WTC11 (cell line): ENCODE measurements at regions not wholly inside any gene's neighbourhood (a gene's known extent, or its start where the extent isn't known, plus 50 kb on each side); places are given as distances from the start of the nearest gene placed in this dataset.

Source experiments
- ATAC-seq: fragments of 200-7000 bp; cut with Tn5 transposase; 2 replicates; pipeline ENCODE4 v1.10.0; 2021; ENCODE audit warnings: mild to moderate bottlenecking, moderate library complexity
- CTCF ChIA-PET: fragments of 300-600 bp; sonication (Branson Sonifier 250); formaldehyde crosslinking; loops from one replicate; lab custom pipeline; 2021; ENCODE audit warnings: antibody characterized with exemption; lab: Charles Lee
- POLR2A ChIA-PET: fragments of 350-600 bp; sonication (Branson Sonifier 250); formaldehyde crosslinking; loops from one replicate; lab custom pipeline; 2021; ENCODE audit warnings: antibody characterized with exemption; lab: Charles Lee
- DNase-seq: peaks from one replicate; pipeline ENCODE4 v3.0.0; 2021; ENCODE audit warnings: low spot score
- H3K27ac Mint-ChIP-seq: 2 replicates; pipeline ENCODE4 v1.8.0; 2021; ENCODE audit warnings: mixed read lengths
- H3K27me3 Mint-ChIP-seq: 2 replicates; pipeline ENCODE4 v1.8.0; 2021; ENCODE audit warnings: low read depth, mild to moderate bottlenecking, moderate library complexity, mixed read lengths
- H3K36me3 Mint-ChIP-seq: 2 replicates; pipeline ENCODE4 v1.8.0; 2021; ENCODE audit warnings: mixed read lengths
- H3K4me1 Mint-ChIP-seq: 2 replicates; pipeline ENCODE4 v1.8.0; 2022; ENCODE audit warnings: mixed read lengths
- H3K4me3 Mint-ChIP-seq: 2 replicates; pipeline ENCODE4 v1.8.0; 2021; ENCODE audit warnings: mild to moderate bottlenecking, moderate library complexity, mixed read lengths
- H3K9me3 Mint-ChIP-seq: 2 replicates; pipeline ENCODE4 v1.8.0; 2021; ENCODE audit warnings: mixed read lengths
- CREM ChIP-seq: sonication (generic); formaldehyde crosslinking; IDR thresholded peaks from 2 replicates; pipeline ENCODE4 v1.8.1; 2022; ENCODE audit warnings: mild to moderate bottlenecking, missing genetic modification reagents, moderate library complexity
- FOXJ3 ChIP-seq: sonication (generic); formaldehyde crosslinking; IDR thresholded peaks from 2 replicates; pipeline ENCODE4 v1.9.0; 2021; ENCODE audit warnings: missing genetic modification reagents, mild to moderate bottlenecking, borderline replicate concordance
- JAZF1 ChIP-seq: fragments of 250-450 bp; sonication (Bioruptor Pico); IDR thresholded peaks from 2 replicates; pipeline ENCODE4 v1.9.0; 2021; ENCODE audit warnings: moderate library complexity, mild to moderate bottlenecking, inconsistent platforms
- NFYB ChIP-seq: sonication (generic); formaldehyde crosslinking; conservative IDR thresholded peaks from 2 replicates; pipeline ENCODE4 v1.8.0; 2022; ENCODE audit warnings: low read depth, missing genetic modification reagents
- RORB ChIP-seq: fragments of 250-450 bp; sonication (Bioruptor Pico); IDR thresholded peaks from 2 replicates; pipeline ENCODE4 v1.9.0; 2021; ENCODE audit warnings: mild to moderate bottlenecking
- ZNF317 ChIP-seq: sonication (generic); formaldehyde crosslinking; IDR thresholded peaks from 2 replicates; pipeline ENCODE4 v1.8.1; 2023; ENCODE audit warnings: low read depth, mild to moderate bottlenecking, moderate library complexity, missing genetic modification reagents, borderline replicate concordance
- ZNF396 ChIP-seq: fragments of 250-450 bp; sonication (Bioruptor Pico); IDR thresholded peaks from 2 replicates; pipeline ENCODE4 v1.8.0; 2021; ENCODE audit warnings: mild to moderate bottlenecking, moderate library complexity, borderline replicate concordance
- TF ChIP-seq, protein P1 (sequence below): fragments of 250-450 bp; sonication (Bioruptor Pico); IDR thresholded peaks from 2 replicates; pipeline ENCODE4 v1.9.0; 2021; ENCODE audit warnings: mild to moderate bottlenecking
- TF ChIP-seq, protein P2 (sequence below): fragments of 200-600 bp; IDR thresholded peaks from 2 replicates; pipeline ENCODE4 v1.8.0; 2022; ENCODE audit warnings: antibody characterized with exemption
- TF ChIP-seq, protein P3 (sequence below): sonication (generic); formaldehyde crosslinking; IDR thresholded peaks from 2 replicates; pipeline ENCODE4 v1.8.0; 2023; ENCODE audit warnings: missing genetic modification reagents, mild to moderate bottlenecking, borderline replicate concordance
- TF ChIP-seq, protein P4 (sequence below): sonication (generic); formaldehyde crosslinking; IDR thresholded peaks from 2 replicates; pipeline ENCODE4 v1.8.1; 2022; ENCODE audit warnings: mild to moderate bottlenecking, moderate library complexity, missing genetic modification reagents
- TF ChIP-seq, protein P5 (sequence below): sonication (generic); formaldehyde crosslinking; IDR thresholded peaks from 2 replicates; pipeline ENCODE4 v1.8.1; 2023; ENCODE audit warnings: mild to moderate bottlenecking, missing genetic modification reagents, borderline replicate concordance
- TF ChIP-seq, protein P6 (sequence below): fragments of 250-450 bp; sonication (Bioruptor Pico); IDR thresholded peaks from 2 replicates; pipeline ENCODE4 v1.9.0; 2021; ENCODE audit warnings: mild to moderate bottlenecking

DNA sequence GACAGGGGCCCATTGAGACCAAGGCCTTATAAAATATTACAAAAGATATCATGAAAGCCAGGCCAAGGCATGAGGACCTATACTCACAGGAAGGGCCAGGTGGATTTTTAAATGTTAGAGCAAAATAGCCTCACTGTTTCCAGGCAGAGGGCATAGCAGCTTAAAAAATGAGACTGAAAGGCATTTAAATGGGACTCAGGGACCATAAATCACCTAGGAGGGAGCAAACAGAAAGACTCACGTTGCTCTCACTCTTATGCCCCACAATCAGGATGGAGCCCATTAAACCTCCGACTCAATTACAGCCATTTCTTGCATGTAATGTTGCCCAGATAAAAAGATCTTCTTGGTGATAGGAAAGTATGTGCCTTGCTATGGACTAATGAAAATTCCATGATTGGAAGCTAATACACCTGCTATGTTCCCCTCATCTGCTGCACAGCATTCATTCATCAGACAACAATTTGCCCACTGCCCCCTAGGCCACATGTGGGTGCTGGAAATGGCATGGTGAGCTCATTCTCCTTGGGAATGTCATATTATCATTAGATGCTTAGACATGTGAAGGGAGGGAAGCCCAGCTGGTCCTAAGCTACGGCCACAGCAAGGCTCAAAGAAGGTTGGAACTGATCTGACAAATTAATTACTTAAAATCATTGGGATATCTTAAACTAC, 128.6 kb upstream of the GRIA1 start:
- ATAC-seq (no peak), DNase-seq (no peak)
- no peaks in the 10 kb centered on the region for H3K36me3 Mint-ChIP-seq
- H3K4me3 Mint-ChIP-seq, result no peak overlapping the region
- H3K4me1 Mint-ChIP-seq, result peaks cover 12% of the 10 kb centered on the region
- CTCF ChIA-PET, result no interaction called here
- no peak for TF ChIP-seq ZNF317 (CRISPR knock-in tag)
- TF ChIP-seq, protein P1, sequence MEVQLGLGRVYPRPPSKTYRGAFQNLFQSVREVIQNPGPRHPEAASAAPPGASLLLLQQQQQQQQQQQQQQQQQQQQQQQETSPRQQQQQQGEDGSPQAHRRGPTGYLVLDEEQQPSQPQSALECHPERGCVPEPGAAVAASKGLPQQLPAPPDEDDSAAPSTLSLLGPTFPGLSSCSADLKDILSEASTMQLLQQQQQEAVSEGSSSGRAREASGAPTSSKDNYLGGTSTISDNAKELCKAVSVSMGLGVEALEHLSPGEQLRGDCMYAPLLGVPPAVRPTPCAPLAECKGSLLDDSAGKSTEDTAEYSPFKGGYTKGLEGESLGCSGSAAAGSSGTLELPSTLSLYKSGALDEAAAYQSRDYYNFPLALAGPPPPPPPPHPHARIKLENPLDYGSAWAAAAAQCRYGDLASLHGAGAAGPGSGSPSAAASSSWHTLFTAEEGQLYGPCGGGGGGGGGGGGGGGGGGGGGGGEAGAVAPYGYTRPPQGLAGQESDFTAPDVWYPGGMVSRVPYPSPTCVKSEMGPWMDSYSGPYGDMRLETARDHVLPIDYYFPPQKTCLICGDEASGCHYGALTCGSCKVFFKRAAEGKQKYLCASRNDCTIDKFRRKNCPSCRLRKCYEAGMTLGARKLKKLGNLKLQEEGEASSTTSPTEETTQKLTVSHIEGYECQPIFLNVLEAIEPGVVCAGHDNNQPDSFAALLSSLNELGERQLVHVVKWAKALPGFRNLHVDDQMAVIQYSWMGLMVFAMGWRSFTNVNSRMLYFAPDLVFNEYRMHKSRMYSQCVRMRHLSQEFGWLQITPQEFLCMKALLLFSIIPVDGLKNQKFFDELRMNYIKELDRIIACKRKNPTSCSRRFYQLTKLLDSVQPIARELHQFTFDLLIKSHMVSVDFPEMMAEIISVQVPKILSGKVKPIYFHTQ (CRISPR knock-in tag), result no peak
- TF ChIP-seq, protein P2, sequence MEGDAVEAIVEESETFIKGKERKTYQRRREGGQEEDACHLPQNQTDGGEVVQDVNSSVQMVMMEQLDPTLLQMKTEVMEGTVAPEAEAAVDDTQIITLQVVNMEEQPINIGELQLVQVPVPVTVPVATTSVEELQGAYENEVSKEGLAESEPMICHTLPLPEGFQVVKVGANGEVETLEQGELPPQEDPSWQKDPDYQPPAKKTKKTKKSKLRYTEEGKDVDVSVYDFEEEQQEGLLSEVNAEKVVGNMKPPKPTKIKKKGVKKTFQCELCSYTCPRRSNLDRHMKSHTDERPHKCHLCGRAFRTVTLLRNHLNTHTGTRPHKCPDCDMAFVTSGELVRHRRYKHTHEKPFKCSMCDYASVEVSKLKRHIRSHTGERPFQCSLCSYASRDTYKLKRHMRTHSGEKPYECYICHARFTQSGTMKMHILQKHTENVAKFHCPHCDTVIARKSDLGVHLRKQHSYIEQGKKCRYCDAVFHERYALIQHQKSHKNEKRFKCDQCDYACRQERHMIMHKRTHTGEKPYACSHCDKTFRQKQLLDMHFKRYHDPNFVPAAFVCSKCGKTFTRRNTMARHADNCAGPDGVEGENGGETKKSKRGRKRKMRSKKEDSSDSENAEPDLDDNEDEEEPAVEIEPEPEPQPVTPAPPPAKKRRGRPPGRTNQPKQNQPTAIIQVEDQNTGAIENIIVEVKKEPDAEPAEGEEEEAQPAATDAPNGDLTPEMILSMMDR, result no peak
- TF ChIP-seq NFYB (CRISPR knock-in tag), result no peak
- TF ChIP-seq ZNF396 (CRISPR knock-in tag), result no peak
- TF ChIP-seq, protein P3, sequence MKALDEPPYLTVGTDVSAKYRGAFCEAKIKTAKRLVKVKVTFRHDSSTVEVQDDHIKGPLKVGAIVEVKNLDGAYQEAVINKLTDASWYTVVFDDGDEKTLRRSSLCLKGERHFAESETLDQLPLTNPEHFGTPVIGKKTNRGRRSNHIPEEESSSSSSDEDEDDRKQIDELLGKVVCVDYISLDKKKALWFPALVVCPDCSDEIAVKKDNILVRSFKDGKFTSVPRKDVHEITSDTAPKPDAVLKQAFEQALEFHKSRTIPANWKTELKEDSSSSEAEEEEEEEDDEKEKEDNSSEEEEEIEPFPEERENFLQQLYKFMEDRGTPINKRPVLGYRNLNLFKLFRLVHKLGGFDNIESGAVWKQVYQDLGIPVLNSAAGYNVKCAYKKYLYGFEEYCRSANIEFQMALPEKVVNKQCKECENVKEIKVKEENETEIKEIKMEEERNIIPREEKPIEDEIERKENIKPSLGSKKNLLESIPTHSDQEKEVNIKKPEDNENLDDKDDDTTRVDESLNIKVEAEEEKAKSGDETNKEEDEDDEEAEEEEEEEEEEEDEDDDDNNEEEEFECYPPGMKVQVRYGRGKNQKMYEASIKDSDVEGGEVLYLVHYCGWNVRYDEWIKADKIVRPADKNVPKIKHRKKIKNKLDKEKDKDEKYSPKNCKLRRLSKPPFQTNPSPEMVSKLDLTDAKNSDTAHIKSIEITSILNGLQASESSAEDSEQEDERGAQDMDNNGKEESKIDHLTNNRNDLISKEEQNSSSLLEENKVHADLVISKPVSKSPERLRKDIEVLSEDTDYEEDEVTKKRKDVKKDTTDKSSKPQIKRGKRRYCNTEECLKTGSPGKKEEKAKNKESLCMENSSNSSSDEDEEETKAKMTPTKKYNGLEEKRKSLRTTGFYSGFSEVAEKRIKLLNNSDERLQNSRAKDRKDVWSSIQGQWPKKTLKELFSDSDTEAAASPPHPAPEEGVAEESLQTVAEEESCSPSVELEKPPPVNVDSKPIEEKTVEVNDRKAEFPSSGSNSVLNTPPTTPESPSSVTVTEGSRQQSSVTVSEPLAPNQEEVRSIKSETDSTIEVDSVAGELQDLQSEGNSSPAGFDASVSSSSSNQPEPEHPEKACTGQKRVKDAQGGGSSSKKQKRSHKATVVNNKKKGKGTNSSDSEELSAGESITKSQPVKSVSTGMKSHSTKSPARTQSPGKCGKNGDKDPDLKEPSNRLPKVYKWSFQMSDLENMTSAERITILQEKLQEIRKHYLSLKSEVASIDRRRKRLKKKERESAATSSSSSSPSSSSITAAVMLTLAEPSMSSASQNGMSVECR (CRISPR knock-in tag), result no peak
- TF ChIP-seq CREM (CRISPR knock-in tag), result no peak
- TF ChIP-seq, protein P4, sequence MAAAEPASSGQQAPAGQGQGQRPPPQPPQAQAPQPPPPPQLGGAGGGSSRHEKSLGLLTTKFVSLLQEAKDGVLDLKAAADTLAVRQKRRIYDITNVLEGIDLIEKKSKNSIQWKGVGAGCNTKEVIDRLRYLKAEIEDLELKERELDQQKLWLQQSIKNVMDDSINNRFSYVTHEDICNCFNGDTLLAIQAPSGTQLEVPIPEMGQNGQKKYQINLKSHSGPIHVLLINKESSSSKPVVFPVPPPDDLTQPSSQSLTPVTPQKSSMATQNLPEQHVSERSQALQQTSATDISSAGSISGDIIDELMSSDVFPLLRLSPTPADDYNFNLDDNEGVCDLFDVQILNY (CRISPR knock-in tag), result no peak
- TF ChIP-seq, protein P5, sequence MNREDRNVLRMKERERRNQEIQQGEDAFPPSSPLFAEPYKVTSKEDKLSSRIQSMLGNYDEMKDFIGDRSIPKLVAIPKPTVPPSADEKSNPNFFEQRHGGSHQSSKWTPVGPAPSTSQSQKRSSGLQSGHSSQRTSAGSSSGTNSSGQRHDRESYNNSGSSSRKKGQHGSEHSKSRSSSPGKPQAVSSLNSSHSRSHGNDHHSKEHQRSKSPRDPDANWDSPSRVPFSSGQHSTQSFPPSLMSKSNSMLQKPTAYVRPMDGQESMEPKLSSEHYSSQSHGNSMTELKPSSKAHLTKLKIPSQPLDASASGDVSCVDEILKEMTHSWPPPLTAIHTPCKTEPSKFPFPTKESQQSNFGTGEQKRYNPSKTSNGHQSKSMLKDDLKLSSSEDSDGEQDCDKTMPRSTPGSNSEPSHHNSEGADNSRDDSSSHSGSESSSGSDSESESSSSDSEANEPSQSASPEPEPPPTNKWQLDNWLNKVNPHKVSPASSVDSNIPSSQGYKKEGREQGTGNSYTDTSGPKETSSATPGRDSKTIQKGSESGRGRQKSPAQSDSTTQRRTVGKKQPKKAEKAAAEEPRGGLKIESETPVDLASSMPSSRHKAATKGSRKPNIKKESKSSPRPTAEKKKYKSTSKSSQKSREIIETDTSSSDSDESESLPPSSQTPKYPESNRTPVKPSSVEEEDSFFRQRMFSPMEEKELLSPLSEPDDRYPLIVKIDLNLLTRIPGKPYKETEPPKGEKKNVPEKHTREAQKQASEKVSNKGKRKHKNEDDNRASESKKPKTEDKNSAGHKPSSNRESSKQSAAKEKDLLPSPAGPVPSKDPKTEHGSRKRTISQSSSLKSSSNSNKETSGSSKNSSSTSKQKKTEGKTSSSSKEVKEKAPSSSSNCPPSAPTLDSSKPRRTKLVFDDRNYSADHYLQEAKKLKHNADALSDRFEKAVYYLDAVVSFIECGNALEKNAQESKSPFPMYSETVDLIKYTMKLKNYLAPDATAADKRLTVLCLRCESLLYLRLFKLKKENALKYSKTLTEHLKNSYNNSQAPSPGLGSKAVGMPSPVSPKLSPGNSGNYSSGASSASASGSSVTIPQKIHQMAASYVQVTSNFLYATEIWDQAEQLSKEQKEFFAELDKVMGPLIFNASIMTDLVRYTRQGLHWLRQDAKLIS (CRISPR knock-in tag), result no peak
- TF ChIP-seq, protein P6, sequence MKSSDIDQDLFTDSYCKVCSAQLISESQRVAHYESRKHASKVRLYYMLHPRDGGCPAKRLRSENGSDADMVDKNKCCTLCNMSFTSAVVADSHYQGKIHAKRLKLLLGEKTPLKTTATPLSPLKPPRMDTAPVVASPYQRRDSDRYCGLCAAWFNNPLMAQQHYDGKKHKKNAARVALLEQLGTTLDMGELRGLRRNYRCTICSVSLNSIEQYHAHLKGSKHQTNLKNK (CRISPR knock-in tag), result no peak
- no peak for TF ChIP-seq FOXJ3 (CRISPR knock-in tag)
- TF ChIP-seq JAZF1, result no peak
- TF ChIP-seq RORB (CRISPR knock-in tag), result no peak
- H3K9me3 Mint-ChIP-seq, result peaks cover 9% of the 10 kb centered on the region
- POLR2A ChIA-PET, result no interaction called here
- no peak overlapping the region for H3K27ac Mint-ChIP-seq
- no peaks in the 10 kb centered on the region; the same call in 1 of the 2 replicates for H3K27me3 Mint-ChIP-seq
